GM19455 (cell line): ENCODE measurements at regions not wholly inside any gene's neighbourhood (a gene's known extent, or its start where the extent isn't known, plus 50 kb on each side); places are given as distances from the start of the nearest gene placed in this dataset.

Experiments used
- ATAC-seq: cut with Tn5 transposase; IDR thresholded peaks from one replicate; pipeline ENCODE4 v1.9.1; 2021; ENCODE audit not compliant: unreplicated experiment

DNA sequence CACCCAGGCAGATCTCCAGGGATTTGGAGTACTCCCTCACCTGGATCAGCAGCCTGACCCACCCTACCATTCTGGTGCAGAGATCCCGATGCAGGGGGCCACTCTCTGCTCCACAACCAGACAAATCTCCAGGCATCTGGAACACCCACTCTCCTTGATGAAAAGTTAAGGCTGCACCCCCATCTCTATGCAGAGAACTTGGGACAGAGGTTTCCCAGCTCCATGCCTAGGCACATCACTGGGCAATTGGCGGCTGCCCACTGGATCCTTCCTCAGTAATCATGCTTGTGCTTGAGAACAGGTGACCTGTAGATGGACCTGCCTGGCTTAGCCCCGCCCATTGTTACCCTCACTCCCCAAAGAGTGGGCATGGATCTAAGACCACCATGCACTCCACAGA, 624.9 kb downstream of the CBLN2 start:
- no peak for ATAC-seq

DNA sequence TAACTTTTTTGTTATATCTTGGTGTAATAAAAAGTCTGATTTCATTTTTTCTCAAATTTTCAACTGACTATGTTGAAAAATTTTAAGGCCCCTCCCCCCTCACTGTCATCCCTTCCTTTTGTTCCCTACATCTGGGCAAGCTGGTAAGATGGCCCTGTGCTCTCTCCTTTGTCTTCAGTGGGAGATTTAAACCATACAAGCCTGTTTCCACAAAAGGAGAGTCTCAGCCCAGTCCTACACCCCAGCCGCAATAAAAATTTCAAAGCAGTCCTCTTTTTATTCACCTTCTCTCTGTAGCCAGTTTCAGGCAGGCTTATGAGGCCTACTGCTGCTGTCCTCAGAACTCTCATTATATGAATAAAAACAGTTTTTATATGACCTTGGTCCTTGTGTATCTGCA, 630.5 kb downstream of the CBLN2 start:
- ATAC-seq = no peak

DNA sequence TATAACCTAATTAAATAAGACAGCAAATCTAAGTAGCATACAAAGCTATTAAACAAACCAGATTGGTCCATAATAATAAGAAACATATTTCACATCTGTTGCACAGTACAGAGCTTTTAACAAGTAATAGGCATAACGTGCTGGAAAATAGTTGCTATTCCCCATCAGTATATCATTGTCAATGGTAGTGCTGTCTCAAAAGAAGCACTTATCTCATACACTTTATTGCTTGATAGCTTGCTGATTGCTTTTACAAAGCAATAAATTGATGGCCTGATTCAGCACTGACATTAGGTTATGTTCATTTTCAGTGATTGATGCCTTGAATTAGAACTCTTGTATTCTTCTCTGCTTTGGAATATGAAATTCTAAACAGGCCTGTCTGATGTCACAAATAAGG, 641.7 kb downstream of the CBLN2 start:
- ATAC-seq = no peak

DNA sequence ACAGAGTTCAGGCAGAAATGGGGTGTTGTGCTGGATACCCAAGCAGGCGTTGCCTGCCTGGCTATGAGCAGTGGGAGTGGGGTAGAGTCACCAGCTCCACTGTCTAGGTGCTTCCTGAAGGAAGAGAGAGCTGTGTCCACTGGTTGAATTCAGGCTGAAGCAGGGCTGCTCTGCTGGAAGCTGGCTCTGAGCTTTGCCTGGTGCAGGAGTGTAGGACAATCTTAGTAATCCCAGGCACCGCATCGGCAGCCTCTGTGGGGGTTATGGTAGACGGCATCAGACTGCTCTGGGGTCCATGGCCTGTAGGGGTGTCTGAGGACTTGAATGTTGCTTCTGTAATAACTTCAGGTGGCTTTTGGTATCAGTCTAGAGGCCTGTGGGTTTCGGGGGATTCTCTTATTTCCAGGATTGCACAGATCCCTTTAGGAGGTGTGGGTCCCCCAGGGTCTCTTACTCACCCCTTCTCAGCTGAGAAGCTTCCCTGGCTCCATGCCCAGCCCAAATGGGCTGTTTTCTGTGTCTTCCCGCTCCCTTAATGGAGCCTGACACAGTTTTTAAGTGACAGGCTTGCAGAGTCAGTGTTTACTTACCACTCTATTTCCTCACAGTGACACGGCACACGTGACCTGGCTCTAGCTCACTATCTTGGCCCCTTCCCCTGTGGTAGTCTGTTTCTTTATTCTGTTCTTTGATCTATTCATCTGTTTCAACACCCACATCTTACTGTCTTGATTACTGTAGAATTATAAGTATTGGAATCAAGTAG, 644.3 kb downstream of the CBLN2 start:
- ATAC-seq = no peak

DNA sequence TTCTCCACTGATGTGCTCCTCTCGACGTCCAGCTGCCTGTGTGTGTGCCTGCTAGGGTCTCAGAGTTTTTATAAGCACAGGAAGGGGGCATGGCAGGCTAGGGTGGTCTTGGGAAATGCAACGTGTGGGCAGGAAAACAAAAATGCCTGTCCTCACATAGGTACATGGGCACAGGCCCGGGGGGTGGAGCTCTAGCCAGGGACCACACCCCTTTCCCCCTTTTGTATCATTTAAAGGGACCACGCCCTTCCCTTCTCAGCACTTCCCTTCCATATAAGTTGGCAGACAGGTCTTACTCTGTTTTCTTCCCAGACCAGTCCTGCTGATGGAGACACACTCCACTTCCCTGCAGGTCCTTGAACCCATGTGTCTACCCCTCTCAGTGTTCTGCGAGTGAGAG, 645.0 kb downstream of the CBLN2 start:
- no peak for ATAC-seq

DNA sequence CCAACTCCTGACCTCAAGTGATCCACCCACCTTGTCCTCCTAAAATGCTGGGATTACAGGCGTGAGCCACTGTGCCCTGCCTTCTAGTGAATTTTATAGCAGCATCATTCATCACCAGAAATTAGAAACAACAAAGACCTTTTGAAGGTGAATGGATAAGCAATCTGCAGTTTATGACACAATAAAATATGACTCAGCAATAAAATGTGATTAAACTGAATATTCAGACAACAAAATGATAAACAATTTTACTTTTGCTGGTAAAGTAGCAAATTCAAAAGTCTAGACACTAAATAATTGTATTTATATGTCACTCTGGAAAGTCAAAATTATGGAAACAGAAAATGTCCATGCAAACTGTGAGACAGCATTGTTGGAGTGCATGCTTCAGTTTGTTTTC, 656.6 kb downstream of the CBLN2 start:
- ATAC-seq = no peak

DNA sequence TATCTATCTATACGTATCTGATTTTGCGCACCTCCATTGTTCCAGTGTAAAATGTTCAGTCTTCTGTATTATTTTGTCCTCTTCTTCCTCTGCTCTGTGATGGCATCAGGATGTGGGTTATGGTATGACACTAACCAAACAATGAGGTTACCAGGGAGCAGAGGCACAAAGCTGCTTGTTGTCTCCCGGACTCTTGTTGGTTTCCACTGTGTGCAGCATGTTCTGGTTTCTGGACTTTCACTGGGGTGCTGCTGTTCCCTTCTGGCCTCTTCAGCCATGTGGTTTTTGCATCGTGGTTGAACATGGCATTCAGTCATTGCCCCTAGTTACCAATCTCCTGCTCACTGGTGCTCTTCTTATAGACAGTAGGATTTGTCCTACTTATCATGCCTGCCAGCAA, 665.9 kb downstream of the CBLN2 start:
- ATAC-seq = no peak

DNA sequence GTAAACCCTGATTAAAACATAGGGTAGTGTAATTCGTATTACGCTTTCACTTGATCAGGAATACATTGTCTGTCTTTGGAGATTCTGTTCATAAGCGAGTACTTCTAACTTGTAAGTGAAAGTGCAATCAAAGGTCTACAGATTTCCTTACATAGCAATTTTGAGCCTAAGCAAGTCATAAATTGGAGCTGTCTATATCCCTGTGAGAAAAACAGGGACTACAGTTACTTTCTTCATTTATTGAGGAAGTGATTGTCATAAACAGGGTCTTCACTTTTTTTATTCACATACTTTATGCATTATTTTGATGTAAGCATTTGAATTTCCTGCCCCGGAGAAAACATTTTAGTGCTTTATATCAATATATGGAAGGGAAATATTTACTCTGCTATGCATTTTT, 670.4 kb downstream of the CBLN2 start:
- no peak for ATAC-seq

DNA sequence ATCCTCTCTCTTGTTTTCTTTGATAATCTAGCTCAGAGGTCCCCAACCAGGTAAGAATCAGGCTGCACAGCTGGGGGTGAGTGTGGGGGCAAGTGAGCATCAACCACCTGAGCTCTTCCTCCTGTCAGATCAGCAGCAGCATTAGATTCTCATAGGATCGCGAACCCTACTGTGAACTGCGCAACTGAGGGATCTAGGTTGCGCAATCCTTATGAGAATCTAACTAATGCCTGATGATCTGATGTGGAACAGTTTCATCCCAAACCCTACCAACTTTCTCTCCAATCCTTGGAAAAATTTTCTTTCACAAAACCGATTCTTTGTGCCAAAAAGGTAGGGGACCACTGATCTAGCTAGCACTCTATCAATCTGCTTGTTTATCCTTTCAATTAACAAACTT, 678.3 kb downstream of the CBLN2 start:
- no peak for ATAC-seq

DNA sequence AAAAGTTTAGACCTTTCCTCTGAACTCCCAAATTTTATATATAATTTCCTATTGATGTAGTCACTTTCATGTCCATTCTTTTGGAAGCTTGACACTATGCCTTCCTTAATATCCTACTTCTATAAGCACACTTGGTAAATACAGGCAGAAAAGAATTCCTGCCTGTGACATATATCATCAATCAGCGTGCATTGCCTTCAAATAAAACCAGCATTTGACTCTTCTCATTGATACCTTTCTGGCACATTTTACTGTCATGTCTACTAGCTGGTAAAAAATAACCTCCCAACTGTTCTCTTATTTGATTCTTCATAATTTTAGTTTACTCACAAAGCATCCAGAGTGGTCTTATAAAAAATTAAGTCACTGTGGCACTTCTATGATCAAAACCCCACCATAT, 693.5 kb downstream of the CBLN2 start:
- ATAC-seq = no peak

DNA sequence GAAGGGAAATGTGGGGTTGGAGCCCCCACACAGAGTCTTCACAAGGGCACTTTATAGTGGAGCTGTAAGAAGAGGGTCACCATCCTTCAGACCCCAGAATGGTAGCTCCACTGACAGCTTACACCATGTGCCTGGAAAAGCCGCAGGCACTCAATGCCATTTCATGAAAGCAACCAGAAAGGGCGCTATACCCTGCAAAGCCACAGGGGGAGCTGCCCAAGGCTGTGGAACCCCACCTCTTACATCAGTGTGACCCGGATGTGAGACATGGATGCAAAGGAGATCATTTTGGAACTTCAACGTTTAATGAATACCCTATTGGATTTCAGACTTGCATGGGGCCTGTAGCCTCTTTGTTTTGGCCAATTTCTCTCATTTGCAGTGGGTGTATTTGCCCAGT, 694.7 kb downstream of the CBLN2 start:
- no peak for ATAC-seq

DNA sequence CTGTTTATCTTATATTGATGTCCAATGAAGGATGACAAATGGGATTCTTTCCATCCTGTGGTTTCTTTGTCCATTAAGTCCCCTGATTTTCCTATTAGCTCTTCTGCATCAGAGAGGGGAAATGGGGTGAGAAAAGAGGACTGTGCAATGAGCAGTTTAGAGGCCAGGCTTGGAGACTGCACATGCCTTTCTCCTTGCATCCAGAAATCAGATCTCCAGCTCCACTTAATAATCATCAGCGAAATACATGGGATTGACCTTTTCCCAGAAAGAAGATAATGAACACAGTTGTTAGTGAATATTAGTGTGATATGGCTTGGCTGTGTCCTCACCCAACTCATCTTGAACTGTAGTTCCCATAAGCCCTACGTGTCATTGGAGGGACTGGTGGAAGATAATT, 697.4 kb downstream of the CBLN2 start:
- no peak for ATAC-seq

DNA sequence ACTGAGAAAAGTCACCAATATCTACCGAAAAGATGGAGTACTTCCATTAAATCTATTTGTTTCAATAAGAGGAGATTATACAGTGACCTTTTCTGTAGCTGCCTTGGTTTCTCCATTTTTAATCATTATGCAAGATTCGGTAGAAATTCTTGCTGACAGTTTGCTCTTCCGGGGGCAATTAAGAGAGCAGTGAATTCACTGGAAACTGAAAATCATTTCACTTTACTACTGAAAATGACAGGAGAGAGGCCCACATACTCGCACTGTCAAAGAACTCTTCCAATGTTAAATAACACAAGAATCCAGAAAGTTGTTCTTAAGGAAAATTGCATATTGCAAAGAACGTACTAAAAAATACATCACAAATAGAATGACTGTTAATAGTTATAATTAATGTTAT, 699.3 kb downstream of the CBLN2 start:
- no peak for ATAC-seq

DNA sequence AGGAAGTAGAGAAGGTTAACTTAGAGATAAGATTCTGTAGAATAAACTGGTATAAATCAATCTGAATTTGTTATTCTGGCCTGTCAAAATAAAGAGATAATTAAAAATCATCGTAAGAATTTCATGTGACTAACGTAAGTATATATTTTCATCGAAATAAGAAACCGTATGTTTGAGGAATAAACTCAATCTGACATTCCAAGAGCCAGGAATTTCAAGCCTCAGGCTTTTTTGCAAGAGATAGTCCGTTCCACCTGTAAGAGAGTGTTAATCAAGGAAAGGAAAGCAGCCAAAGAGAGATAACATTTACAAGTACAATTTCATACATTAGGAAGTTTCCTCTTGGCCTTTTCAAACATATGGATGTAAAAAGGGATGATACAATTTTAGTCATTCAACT, 701.5 kb downstream of the CBLN2 start:
- no peak for ATAC-seq

DNA sequence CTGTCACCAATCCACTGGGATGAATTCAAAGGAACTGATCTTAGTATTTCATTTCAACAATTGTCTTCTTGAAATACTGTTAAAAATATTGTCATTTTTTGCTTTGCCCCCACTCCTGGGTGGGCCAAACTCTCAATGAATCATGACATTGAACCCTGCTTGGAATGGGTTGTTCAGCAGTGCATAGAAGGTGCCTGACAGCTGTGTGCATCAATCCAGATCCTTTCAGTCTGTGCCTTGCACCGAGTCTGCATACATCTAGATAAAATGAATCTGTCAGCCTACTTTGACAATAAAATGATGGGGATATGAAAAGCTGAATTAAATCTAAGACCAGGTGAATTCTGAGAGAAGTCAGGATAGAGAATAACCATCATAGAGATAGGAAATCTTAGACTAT, 706.6 kb downstream of the CBLN2 start:
- ATAC-seq = no peak

DNA sequence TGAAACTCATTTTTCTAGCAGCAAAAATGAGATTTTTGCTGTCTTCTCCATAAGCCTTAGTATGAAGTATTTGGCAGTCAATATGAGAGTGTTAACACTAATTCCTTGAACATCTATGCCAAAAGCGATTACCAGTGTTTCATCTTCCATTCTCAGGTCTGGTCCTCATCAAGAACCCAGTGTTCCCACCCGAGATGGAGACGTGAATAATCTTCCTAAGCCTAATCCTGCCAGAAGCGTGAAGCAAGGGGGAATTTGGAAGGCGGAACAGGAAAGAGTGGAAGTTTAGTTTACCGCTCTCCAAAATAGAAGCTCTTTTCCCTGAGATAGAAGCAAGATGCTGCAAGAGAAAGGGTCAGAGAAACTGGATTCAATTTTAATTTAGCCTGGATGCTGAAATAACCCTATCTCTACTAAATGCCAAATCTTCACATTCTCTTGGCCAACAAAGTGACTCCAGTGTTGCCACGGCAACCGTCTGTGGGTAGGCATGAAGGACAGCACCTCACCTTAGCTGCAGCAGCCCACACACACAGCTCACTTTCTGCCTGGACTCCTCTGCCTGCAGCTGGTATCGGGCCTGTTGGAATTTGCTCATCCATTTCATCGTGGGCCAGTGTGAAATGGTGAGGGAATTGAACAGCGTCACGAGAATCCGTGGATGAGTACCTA, 711.1 kb downstream of the CBLN2 start:
- no peak for ATAC-seq

DNA sequence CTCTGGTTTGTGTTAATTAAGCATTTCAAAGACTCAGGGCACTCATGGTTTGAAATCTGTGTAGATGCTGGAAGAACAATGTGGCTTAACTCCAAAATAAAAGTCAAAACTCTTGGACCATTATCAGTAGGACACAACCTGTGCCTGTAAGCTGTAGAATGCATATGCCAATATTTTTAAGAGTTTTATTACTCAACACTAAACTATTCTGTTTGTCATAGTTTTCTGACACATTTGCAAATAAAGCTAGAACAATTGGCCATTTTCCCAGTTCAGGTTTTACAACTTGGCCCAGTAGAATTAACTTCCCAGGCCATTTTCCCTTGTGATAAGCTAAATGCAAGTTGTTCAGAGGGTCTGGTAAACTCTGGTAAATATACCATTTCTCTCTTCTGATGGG, 713.1 kb downstream of the CBLN2 start:
- ATAC-seq = no peak

DNA sequence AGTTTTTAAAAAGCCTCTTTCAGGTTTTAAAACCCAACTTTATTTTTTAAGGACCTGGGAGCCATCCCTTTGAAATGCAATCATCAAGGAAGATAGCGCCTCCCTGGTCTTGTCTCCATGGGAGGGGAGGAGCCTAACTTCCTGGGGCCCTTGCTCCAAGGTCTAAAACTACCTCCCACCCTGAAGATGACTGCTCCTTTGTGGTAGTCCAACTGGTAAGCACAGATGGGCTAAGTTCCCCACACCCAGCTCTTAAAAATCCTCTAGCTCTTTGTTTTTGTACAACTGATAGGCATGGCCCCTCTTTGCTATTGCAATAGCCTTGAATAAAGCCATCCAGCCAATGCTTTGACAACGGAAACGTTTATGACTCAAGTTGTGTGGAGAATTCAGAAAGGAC, 716.8 kb downstream of the CBLN2 start:
- no peak for ATAC-seq

DNA sequence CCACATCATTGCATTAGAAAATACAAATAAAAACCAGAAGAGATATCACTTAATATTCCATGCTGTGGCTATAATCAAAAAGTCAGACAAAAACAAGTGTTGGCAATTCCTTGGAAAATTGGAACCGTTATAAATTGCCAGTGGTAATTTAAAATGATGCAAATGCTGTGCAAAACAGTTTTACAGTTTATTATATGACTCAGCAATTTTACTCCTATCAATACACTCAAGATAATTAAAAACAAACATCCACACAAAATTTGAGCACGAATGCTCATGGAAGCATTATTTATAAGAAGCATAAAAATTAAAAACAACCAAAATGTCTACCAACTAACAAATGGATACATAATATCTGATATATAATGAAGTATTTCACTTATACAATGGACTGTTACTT, 728.8 kb downstream of the CBLN2 start:
- no peak for ATAC-seq

DNA sequence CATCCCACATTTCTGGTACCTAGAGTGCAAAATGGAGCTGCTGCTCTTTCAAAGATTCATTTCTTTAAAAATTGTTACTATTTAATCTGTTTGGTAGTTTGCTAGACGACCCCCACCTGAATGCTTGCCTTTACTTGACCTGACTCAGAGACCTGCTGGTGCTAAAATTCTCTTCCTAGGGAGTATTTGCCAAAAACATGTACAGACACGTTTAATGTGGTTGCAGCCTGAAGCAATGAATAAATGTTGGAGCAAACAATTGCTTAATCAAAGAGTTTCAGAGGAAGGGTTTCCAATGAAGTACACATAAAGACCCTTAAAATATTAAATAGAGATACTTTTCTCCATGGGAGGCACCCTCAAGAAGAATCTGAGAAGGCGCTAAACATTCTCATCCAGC, 734.4 kb downstream of the CBLN2 start:
- no peak for ATAC-seq

DNA sequence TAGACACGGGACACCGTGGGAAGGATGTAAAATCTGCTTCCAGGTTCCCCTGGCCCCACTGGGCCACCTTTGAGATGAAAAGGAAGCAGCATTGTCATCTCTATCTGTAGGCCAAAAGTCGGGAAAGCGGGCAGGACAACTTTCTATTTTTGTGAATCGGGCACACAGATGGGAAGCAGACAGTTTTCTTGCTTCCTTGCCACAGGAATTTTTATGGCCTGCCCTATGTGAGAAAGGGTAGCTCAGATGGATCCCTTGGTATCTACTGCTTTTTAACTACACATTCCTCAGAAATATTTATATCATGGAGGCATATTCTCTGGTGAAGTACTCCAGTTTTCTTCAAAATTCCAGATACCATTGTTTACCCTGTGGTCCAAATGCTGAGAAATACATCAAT, 735.5 kb downstream of the CBLN2 start:
- ATAC-seq = no peak

DNA sequence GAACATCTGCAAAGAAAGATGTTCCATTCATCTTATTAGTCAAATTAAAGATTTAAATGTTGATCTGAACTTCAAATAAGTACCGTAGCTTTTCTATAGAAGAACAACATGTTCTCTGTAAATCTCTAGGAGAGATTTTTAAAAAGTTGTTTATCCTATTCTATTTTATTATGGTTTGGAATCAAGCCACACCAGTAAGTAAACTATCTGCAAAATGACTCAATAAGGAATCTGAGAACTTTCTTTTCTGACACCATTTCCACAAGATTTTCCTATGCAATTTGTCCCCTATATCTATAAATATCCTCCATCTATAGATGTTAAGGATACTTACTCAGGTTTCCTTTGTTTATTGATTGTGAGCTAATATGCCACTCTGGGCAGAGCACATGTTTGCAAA, 736.6 kb downstream of the CBLN2 start:
- no peak for ATAC-seq
